Stimulated activated naive CD8-positive, alpha-beta T cell treated with anti-CD3 and anti-CD28 coated beads, Interleukin-15, Interleukin-2, amounts not matched to agents 100 ng/mL and 50 ng/mL, for 24 hours (primary cell): ENCODE measurements at regions not wholly inside any gene's neighbourhood (a gene's known extent, or its start where the extent isn't known, plus 50 kb on each side); places are given as distances from the start of the nearest gene placed in this dataset.
"Not testable (repeated sequence)": the region's sequence is repeated elsewhere in the genome, so short reads cannot be mapped to it uniquely, and the experiment has no call there.

Experiments used
- H3K27ac Mint-ChIP-seq: one replicate; pipeline ENCODE4 v1.8.0; 2021; ENCODE audit warnings: mild to moderate bottlenecking, mixed read lengths
- H3K27me3 Mint-ChIP-seq: one replicate; pipeline ENCODE4 v1.8.0; 2021; ENCODE audit warnings: mixed read lengths
- H3K36me3 Mint-ChIP-seq: one replicate; pipeline ENCODE4 v1.8.0; 2021; ENCODE audit warnings: low read depth, mixed read lengths
- H3K4me1 Mint-ChIP-seq: one replicate; pipeline ENCODE4 v1.8.0; 2021; ENCODE audit warnings: low read depth, mixed read lengths
- H3K4me3 Mint-ChIP-seq: one replicate; pipeline ENCODE4 v1.8.0; 2021; ENCODE audit warnings: mild to moderate bottlenecking, mixed read lengths
- H3K9me3 Mint-ChIP-seq: one replicate; pipeline ENCODE4 v1.8.0; 2021; ENCODE audit warnings: mixed read lengths

- not testable (repeated sequence) for H3K4me1 Mint-ChIP-seq, H3K27ac Mint-ChIP-seq, H3K4me3 Mint-ChIP-seq, H3K36me3 Mint-ChIP-seq, H3K9me3 Mint-ChIP-seq, H3K27me3 Mint-ChIP-seq
Observed at GRCh38 chr6:11932892-11933291, 79.2 kb upstream of the HIVEP1 start.

GRCh38 chr6:11931296-11932035 lies 80.6 kb upstream of the HIVEP1 start:
- H3K36me3 Mint-ChIP-seq: no peaks in the 10 kb centered on the region
- peaks cover 6% of the 10 kb centered on the region for H3K4me1 Mint-ChIP-seq
- no peak overlapping the region for H3K27ac Mint-ChIP-seq
- peaks cover 5% of the 10 kb centered on the region for H3K9me3 Mint-ChIP-seq
- H3K27me3 Mint-ChIP-seq: no peaks in the 10 kb centered on the region
- no peak overlapping the region for H3K4me3 Mint-ChIP-seq

- not testable (repeated sequence) for H3K36me3 Mint-ChIP-seq, H3K27ac Mint-ChIP-seq, H3K4me3 Mint-ChIP-seq, H3K9me3 Mint-ChIP-seq, H3K4me1 Mint-ChIP-seq, H3K27me3 Mint-ChIP-seq
Observed at GRCh38 chr6:11930834-11931233, 81.3 kb upstream of the HIVEP1 start.

- Mint-ChIP-seq H3K4me3 (no peak overlapping the region), H3K4me1 (peaks cover 6% of the 10 kb centered on the region), H3K9me3 (peaks cover 3% of the 10 kb centered on the region), H3K36me3 (no peaks in the 10 kb centered on the region), H3K27me3 (no peaks in the 10 kb centered on the region), H3K27ac (no peak overlapping the region)
Observed at GRCh38 chr6:11930240-11930639, 81.9 kb upstream of the HIVEP1 start.

GRCh38 chr6:11929241-11929835 lies 82.8 kb upstream of the HIVEP1 start:
- Mint-ChIP-seq H3K27ac (no peak overlapping the region), H3K27me3 (no peaks in the 10 kb centered on the region), H3K4me3 (no peak overlapping the region), H3K9me3 (no peaks in the 10 kb centered on the region), H3K36me3 (no peaks in the 10 kb centered on the region), H3K4me1 (peaks cover 6% of the 10 kb centered on the region)

GRCh38 chr6:11926594-11927407 lies 85.3 kb upstream of the HIVEP1 start:
- Mint-ChIP-seq H3K9me3 (no peaks in the 10 kb centered on the region), H3K36me3 (no peaks in the 10 kb centered on the region), H3K4me1 (peaks cover 5% of the 10 kb centered on the region), H3K4me3 (no peak overlapping the region), H3K27ac (no peak overlapping the region), H3K27me3 (no peaks in the 10 kb centered on the region)

GRCh38 chr6:11925805-11926204 lies 86.3 kb upstream of the HIVEP1 start:
- H3K9me3 Mint-ChIP-seq: no peaks in the 10 kb centered on the region
- no peaks in the 10 kb centered on the region for H3K36me3 Mint-ChIP-seq
- H3K4me1 Mint-ChIP-seq: no peaks in the 10 kb centered on the region
- H3K27me3 Mint-ChIP-seq: no peaks in the 10 kb centered on the region
- H3K27ac Mint-ChIP-seq: peak overlapping the region; percentile 58
- no peak overlapping the region for H3K4me3 Mint-ChIP-seq

- no peak overlapping the region for H3K27ac Mint-ChIP-seq
- H3K27me3 Mint-ChIP-seq: no peaks in the 10 kb centered on the region
Observed at GRCh38 chr6:11923621-11924020, 88.5 kb upstream of the HIVEP1 start.

GRCh38 chr6:11922901-11923300 lies 89.2 kb upstream of the HIVEP1 start:
- no peaks in the 10 kb centered on the region for H3K36me3 Mint-ChIP-seq
- H3K4me1 Mint-ChIP-seq: no peaks in the 10 kb centered on the region
- H3K4me3 Mint-ChIP-seq: no peak overlapping the region
- no peak overlapping the region for H3K27ac Mint-ChIP-seq
- no peaks in the 10 kb centered on the region for H3K27me3 Mint-ChIP-seq
- H3K9me3 Mint-ChIP-seq: no peaks in the 10 kb centered on the region

More at GRCh38 chr6:11923621-11924020, 88.5 kb upstream of the HIVEP1 start:
- Mint-ChIP-seq H3K36me3 (no peaks in the 10 kb centered on the region), H3K9me3 (no peaks in the 10 kb centered on the region), H3K4me1 (no peaks in the 10 kb centered on the region), H3K4me3 (no peak overlapping the region)

- H3K36me3 Mint-ChIP-seq: no peaks in the 10 kb centered on the region
- H3K4me1 Mint-ChIP-seq: no peaks in the 10 kb centered on the region
- no peaks in the 10 kb centered on the region for H3K27me3 Mint-ChIP-seq
- no peak overlapping the region for H3K4me3 Mint-ChIP-seq
- H3K9me3 Mint-ChIP-seq: no peaks in the 10 kb centered on the region
- no peak overlapping the region for H3K27ac Mint-ChIP-seq
Observed at GRCh38 chr6:11921751-11922150, 90.4 kb upstream of the HIVEP1 start.

- Mint-ChIP-seq H3K4me1 (no peaks in the 10 kb centered on the region), H3K4me3 (no peak overlapping the region), H3K27me3 (no peaks in the 10 kb centered on the region), H3K36me3 (no peaks in the 10 kb centered on the region), H3K27ac (no peak overlapping the region), H3K9me3 (no peaks in the 10 kb centered on the region)
Observed at GRCh38 chr6:11921017-11921438, 91.1 kb upstream of the HIVEP1 start.

- no peak overlapping the region for H3K27ac Mint-ChIP-seq
Observed at GRCh38 chr6:11920566-11920965, 91.5 kb upstream of the HIVEP1 start.

GRCh38 chr6:11919771-11920440 lies 92.2 kb upstream of the HIVEP1 start:
- H3K27ac Mint-ChIP-seq: no peak overlapping the region
- H3K9me3 Mint-ChIP-seq: no peaks in the 10 kb centered on the region
- H3K4me1 Mint-ChIP-seq: no peaks in the 10 kb centered on the region
- H3K4me3 Mint-ChIP-seq: no peak overlapping the region
- no peaks in the 10 kb centered on the region for H3K36me3 Mint-ChIP-seq
- no peaks in the 10 kb centered on the region for H3K27me3 Mint-ChIP-seq

More at GRCh38 chr6:11920566-11920965, 91.5 kb upstream of the HIVEP1 start:
- no peaks in the 10 kb centered on the region for H3K27me3 Mint-ChIP-seq
- no peaks in the 10 kb centered on the region for H3K9me3 Mint-ChIP-seq
- no peak overlapping the region for H3K4me3 Mint-ChIP-seq
- H3K36me3 Mint-ChIP-seq: no peaks in the 10 kb centered on the region
- no peaks in the 10 kb centered on the region for H3K4me1 Mint-ChIP-seq

GRCh38 chr6:11918739-11919605 lies 93.1 kb upstream of the HIVEP1 start:
- no peak overlapping the region for H3K4me3 Mint-ChIP-seq
- H3K27me3 Mint-ChIP-seq: no peaks in the 10 kb centered on the region
- H3K27ac Mint-ChIP-seq: no peak overlapping the region
- H3K4me1 Mint-ChIP-seq: no peaks in the 10 kb centered on the region
- no peaks in the 10 kb centered on the region for H3K36me3 Mint-ChIP-seq
- H3K9me3 Mint-ChIP-seq: no peaks in the 10 kb centered on the region
